B cell (primary cell): ENCODE measurements at regions not wholly inside any gene's neighbourhood (a gene's known extent, or its start where the extent isn't known, plus 50 kb on each side); places are given as distances from the start of the nearest gene placed in this dataset.
"Not testable (repeated sequence)": the region's sequence is repeated elsewhere in the genome, so short reads cannot be mapped to it uniquely, and the experiment has no call there.

Experiments used
- ATAC-seq: fragments of 200-7000 bp; cut with Tn5 transposase; one replicate; pipeline ENCODE4 v1.10.0; 2021; ENCODE audit warnings: low read depth, mild to moderate bottlenecking, moderate number of reproducible peaks, moderate library complexity
- CTCF ChIA-PET: fragments of 350-600 bp; sonication (Branson Sonifier 250); formaldehyde crosslinking; loops from one replicate; lab custom pipeline; 2021; ENCODE audit warnings: antibody characterized with exemption, inconsistent platforms; lab: Charles Lee
- POLR2A ChIA-PET: fragments of 350-600 bp; sonication (Branson Sonifier 250); formaldehyde crosslinking; loops from one replicate; lab custom pipeline; 2021; ENCODE audit warnings: antibody characterized with exemption; lab: Charles Lee
- DNase-seq: peaks from one replicate; pipeline ENCODE4 v3.0.0; 2013
- H2AFZ ChIP-seq: 2 replicates; pipeline ENCODE4 v1.6.1; 2012; ENCODE audit warnings: mild to moderate bottlenecking, low read depth, low read length; ENCODE audit not compliant: insufficient read depth, poor library complexity, severe bottlenecking
- H3K27ac ChIP-seq, 2 donors: 1 replicate in 1 of 2; 2 replicates in 1 of 2; pipeline ENCODE4 v1.5.1; 2012 to 2013; ENCODE audit warnings: low read length in 2 of 2, mild to moderate bottlenecking in 2 of 2, moderate library complexity in 1 of 2
- H3K27me3 ChIP-seq, 4 experiments: fragments of 200-600 bp in 1 of 4; sonication (generic) in 1 of 4; replicated peaks in 1 of 4; 1 replicate in 2 of 4; 2 replicates in 2 of 4; pipeline versions ENCODE4 v1.6.1 to v1.7.0; 2013 to 2016; ENCODE audit warnings: low read length in 3 of 4, mild to moderate bottlenecking in 2 of 4, mixed read lengths in 1 of 4, moderate library complexity in 1 of 4; ENCODE audit not compliant: insufficient read depth in 4 of 4, control insufficient read depth in 3 of 4; ENCODE audit errors: control extremely low read depth in 1 of 4
- H3K36me3 ChIP-seq, 2 experiments: replicated peaks in 1 of 2; 1 replicate in 1 of 2; 2 replicates in 1 of 2; pipeline versions ENCODE4 v1.6.1 to v1.7.1; 2013; ENCODE audit warnings: low read length in 1 of 2; ENCODE audit not compliant: insufficient read depth in 2 of 2, control insufficient read depth in 1 of 2; ENCODE audit errors: control extremely low read depth in 1 of 2, extremely low read depth in 1 of 2
- H3K4me1 ChIP-seq, 2 donors: fragments of 200-600 bp in 1 of 2; sonication (generic) in 1 of 2; 1 replicate in 1 of 2; 2 replicates in 1 of 2; pipeline versions ENCODE4 v1.5.1 to v1.6.1; 2013 to 2017; ENCODE audit warnings: low read length in 2 of 2; ENCODE audit not compliant: control insufficient read depth in 2 of 2, insufficient read depth in 2 of 2
- H3K4me2 ChIP-seq: replicated peaks from 2 replicates; pipeline ENCODE3; 2012; ENCODE audit warnings: mild to moderate bottlenecking, low read depth, low read length; ENCODE audit not compliant: poor library complexity, severe bottlenecking
- H3K4me3 ChIP-seq, 5 experiments: fragments of 200-600 bp in 1 of 5; sonication (generic) in 1 of 5; 1 replicate in 3 of 5; 2 replicates in 2 of 5; pipeline versions ENCODE4 v1.5.1 to v1.7.0; 2011 to 2016; ENCODE audit warnings: low read length in 4 of 5, mild to moderate bottlenecking in 4 of 5, low read depth in 2 of 5, control low read depth in 1 of 5, moderate library complexity in 1 of 5; ENCODE audit not compliant: insufficient read depth in 1 of 5; ENCODE audit errors: control extremely low read depth in 1 of 5, extremely low read depth in 1 of 5
- H3K79me2 ChIP-seq: fragments of 200-600 bp; sonication (generic); one replicate; pipeline ENCODE4 v1.6.0; 2016; ENCODE audit warnings: low read length; ENCODE audit not compliant: control insufficient read depth, insufficient read depth
- H3K9ac ChIP-seq: fragments of 200-600 bp; sonication (generic); 2 replicates; pipeline ENCODE4 v1.6.1; 2017; ENCODE audit warnings: mild to moderate bottlenecking, low read length, moderate library complexity
- H3K9me3 ChIP-seq, 3 donors: one replicate each; pipeline versions ENCODE4 v1.6.1 to v1.7.1; 2013; ENCODE audit warnings: low read length in 2 of 3; ENCODE audit not compliant: control insufficient read depth in 2 of 3, insufficient read depth in 1 of 3; ENCODE audit errors: control extremely low read depth in 1 of 3
- H4K20me1 ChIP-seq: 2 replicates; pipeline ENCODE4 v1.6.0; 2012; ENCODE audit warnings: mild to moderate bottlenecking, low read length; ENCODE audit not compliant: insufficient read depth, control insufficient read depth, poor library complexity, severe bottlenecking
- H3K27ac Mint-ChIP-seq: one replicate; pipeline ENCODE4 v1.8.0; 2021; ENCODE audit warnings: mixed read lengths
- H3K27me3 Mint-ChIP-seq: one replicate; pipeline ENCODE4 v1.8.0; 2021; ENCODE audit warnings: mixed read lengths
- H3K4me1 Mint-ChIP-seq: one replicate; pipeline ENCODE4 v1.8.0; 2021; ENCODE audit warnings: mixed read lengths
- H3K4me3 Mint-ChIP-seq: one replicate; pipeline ENCODE4 v1.8.0; 2021; ENCODE audit warnings: mixed read lengths
- H3K9me3 Mint-ChIP-seq: one replicate; pipeline ENCODE4 v1.8.0; 2022; ENCODE audit warnings: mixed read lengths; ENCODE audit not compliant: insufficient read depth
- CTCF ChIP-seq: fragments of 200-600 bp; IDR thresholded peaks from one replicate; pipeline ENCODE4 v1.8.0; 2022; ENCODE audit warnings: antibody characterized with exemption, mild to moderate bottlenecking
- EZH2 ChIP-seq: IDR thresholded peaks from 2 replicates; pipeline ENCODE4 v1.6.1; 2012; ENCODE audit warnings: borderline replicate concordance, low read depth, mild to moderate bottlenecking, moderate library complexity, low read length; ENCODE audit not compliant: insufficient read depth, poor library complexity, severe bottlenecking
- WGBS: methylation state at CpG from one replicate; pipeline ENCODE4 v1.1.5; 2013; ENCODE audit warnings: missing lambda C conversion rate; ENCODE audit not compliant: insufficient coverage; 5-methylcytosine and 5-hydroxymethylcytosine counted together
- intact Hi-C: fragments of 100-400 bp; cut with micrococcal nuclease; formaldehyde crosslinking; loops from one replicate; pipeline ENCODE4 v1.10.0; 2022

- not testable (repeated sequence) for H3K27ac Mint-ChIP-seq
Measured at GRCh38 chr7:142495301-142495700, 237.4 kb upstream of the PRSS58 start.

DNA sequence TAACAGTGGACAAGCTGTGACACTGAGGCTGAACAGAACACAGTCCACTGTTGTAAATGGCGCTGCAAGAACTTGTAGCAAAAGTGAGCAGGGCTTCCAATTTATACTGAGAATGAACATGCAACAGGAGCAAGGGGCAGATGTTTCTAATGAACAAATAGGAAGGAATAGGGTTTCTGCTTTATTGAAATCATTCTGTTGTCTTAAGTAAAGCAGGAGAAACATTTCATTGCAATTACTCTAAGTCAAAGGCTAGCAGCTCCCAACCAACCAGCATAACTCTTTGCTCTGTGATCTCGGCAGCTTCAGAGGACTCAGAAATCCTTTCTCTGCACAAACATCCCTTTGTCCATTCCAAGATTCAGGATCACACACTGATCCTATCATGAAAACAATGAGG, 236.2 kb upstream of the PRSS58 start:
- H3K4me3 ChIP-seq, result no peak overlapping the region
- POLR2A ChIA-PET, result no interaction called here
- no peaks in the 10 kb centered on the region for H3K9me3 ChIP-seq
- Mint-ChIP-seq H3K4me3 (no peak overlapping the region), H3K9me3 (no peaks in the 10 kb centered on the region), H3K27me3 (peaks cover 31% of the 10 kb centered on the region), H3K4me1 (peaks cover 6% of the 10 kb centered on the region), H3K27ac (no peak overlapping the region)
- H3K4me2 ChIP-seq, result no peak overlapping the region
- no peak overlapping the region for H3K9ac ChIP-seq
- CTCF ChIA-PET, result no interaction called here
- no peaks in the 10 kb centered on the region for H3K4me1 ChIP-seq
- peaks cover 0 to 10% (median 3%) of the 10 kb centered on the region in 4 experiments for H3K27me3 ChIP-seq
- H4K20me1 ChIP-seq, result no peaks in the 10 kb centered on the region
- DNase-seq (no peak), ATAC-seq (no peak)
- H3K36me3 ChIP-seq, result no peaks in the 10 kb centered on the region
- intact Hi-C loops, result no loop called here
- no peaks in the 10 kb centered on the region for H3K79me2 ChIP-seq
- H2AFZ ChIP-seq, result no peak overlapping the region
- H3K27ac ChIP-seq, result no peak overlapping the region
- 86% methylated on average over 1 of the region's 2 CpGs for WGBS
- TF ChIP-seq CTCF, result no peak
- TF ChIP-seq EZH2, result no peak

More at GRCh38 chr7:142495301-142495700, 237.4 kb upstream of the PRSS58 start:
- CTCF ChIA-PET, H4K20me1 ChIP-seq, ATAC-seq, H3K4me1 Mint-ChIP-seq, H3K9me3 Mint-ChIP-seq, H3K36me3 ChIP-seq, H2AFZ ChIP-seq, H3K4me3 Mint-ChIP-seq, POLR2A ChIA-PET, intact Hi-C loops, H3K27me3 ChIP-seq, H3K79me2 ChIP-seq, DNase-seq, H3K4me1 ChIP-seq, H3K27ac ChIP-seq, H3K9ac ChIP-seq, H3K9me3 ChIP-seq, H3K4me3 ChIP-seq, H3K4me2 ChIP-seq: not testable (repeated sequence)
- peaks cover 25% of the 10 kb centered on the region for H3K27me3 Mint-ChIP-seq
